GM12878 (cell line): ENCODE measurements at regions not wholly inside any gene's neighbourhood (a gene's known extent, or its start where the extent isn't known, plus 50 kb on each side); places are given as distances from the start of the nearest gene placed in this dataset.

Experiments
- ATAC-seq: fragments of 200-7000 bp; cut with Tn5 transposase; 3 replicates; pipeline ENCODE4 v1.9.1; 2020; ENCODE audit warnings: mild to moderate bottlenecking, moderate library complexity
- BruUV-seq: library from RNA; stranded (reverse); fragments of 400-500 nt; replicated peaks from 2 replicates; lab custom pipeline; 2021; lab: Mats Ljungman, UMichigan
- CTCF ChIA-PET: fragments of 300-600 bp; sonication (Branson Sonifier 250); formaldehyde crosslinking; extraction: SDS; loops from one replicate; lab custom pipeline; 2021; ENCODE audit warnings: inconsistent platforms; lab: Yijun Ruan, JAX
- POLR2A ChIA-PET: fragments of 350-600 bp; formaldehyde crosslinking; extraction: SDS; loops from one replicate; lab custom pipeline; 2021; ENCODE audit warnings: inconsistent platforms; lab: Charles Lee
- RAD21 ChIA-PET: fragments of 300-600 bp; sonication (Branson Sonifier 250); formaldehyde crosslinking; loops from one replicate; lab custom pipeline; 2023; ENCODE audit warnings: antibody characterized with exemption; ENCODE audit not compliant: unreplicated experiment; lab: Charles Lee
- SMC1A ChIA-PET: fragments of 300-600 bp; sonication (Branson Sonifier 250); formaldehyde crosslinking; loops from one replicate; lab custom pipeline; 2023; ENCODE audit not compliant: unreplicated experiment, uncharacterized antibody; lab: Charles Lee
- DNase-seq: peaks from one replicate; pipeline ENCODE4 v3.0.0-alpha.2; 2011; ENCODE audit warnings: low read depth, low spot score
- FAIRE-seq: peaks from 3 replicates; lab custom pipeline; 2011; peaks lifted over from hg19 to GRCh38; lab: Jason Lieb, UNC
- H2AFZ ChIP-seq: 2 replicates; pipeline ENCODE4 v1.6.0; 2011; ENCODE audit warnings: low read depth, low read length, control low read depth; ENCODE audit not compliant: control insufficient read depth
- H3K27ac ChIP-seq: 2 replicates; pipeline ENCODE4 v1.5.1; 2011; ENCODE audit warnings: control low read depth; ENCODE audit not compliant: control insufficient read depth, insufficient read depth
- H3K27me3 ChIP-seq, 2 experiments: replicated peaks in 1 of 2; 2 replicates each; pipeline versions ENCODE4 v1.6.0 to v1.6.1; 2011; ENCODE audit warnings: low read length in 1 of 2; ENCODE audit not compliant: control insufficient read depth in 2 of 2, insufficient read depth in 2 of 2
- H3K36me3 ChIP-seq, 2 experiments: 2 replicates each; pipeline ENCODE4 v1.5.1; 2011; ENCODE audit warnings: low read length in 1 of 2; ENCODE audit not compliant: control insufficient read depth in 2 of 2, insufficient read depth in 2 of 2
- H3K4me1 ChIP-seq: 2 replicates; pipeline ENCODE4 v1.6.1; 2011; ENCODE audit warnings: mild to moderate bottlenecking, low read length, moderate library complexity, mixed read lengths; ENCODE audit not compliant: control insufficient read depth, insufficient read depth
- H3K4me2 ChIP-seq: 2 replicates; pipeline ENCODE4 v1.6.0; 2011; ENCODE audit warnings: control low read depth; ENCODE audit not compliant: control insufficient read depth, insufficient read depth
- H3K4me3 ChIP-seq: fragments of 200-600 bp; sonication (generic); 2 replicates; pipeline ENCODE4 v1.5.1; 2016
- H3K79me2 ChIP-seq: 2 replicates; pipeline ENCODE4 v1.6.0; 2011; ENCODE audit warnings: low read length; ENCODE audit not compliant: control insufficient read depth, insufficient read depth
- H3K9ac ChIP-seq: 2 replicates; pipeline ENCODE4 v1.8.0; 2011; ENCODE audit warnings: low read length, control low read depth, mixed read lengths; ENCODE audit not compliant: control insufficient read depth, insufficient read depth
- H3K9me3 ChIP-seq: replicated peaks from 3 replicates; pipeline ENCODE4 v1.5.1; 2011; ENCODE audit warnings: mild to moderate bottlenecking, low read length; ENCODE audit not compliant: control insufficient read depth, insufficient read depth
- H4K20me1 ChIP-seq: 2 replicates; pipeline ENCODE4 v1.6.0; 2011; ENCODE audit not compliant: control insufficient read depth, insufficient read depth
- CUX1 ChIP-seq: IDR thresholded peaks from 2 replicates; pipeline ENCODE4 v1.6.1; 2012; ENCODE audit warnings: improper control_type of control experiment, low read depth, low read length; ENCODE audit not compliant: insufficient replicate concordance
- ELK1 ChIP-seq: IDR thresholded peaks from 2 replicates; pipeline ENCODE4 v1.6.1; 2012; ENCODE audit warnings: low read depth, low read length, improper control_type of control experiment
- HDAC2 ChIP-seq: fragments of 200-600 bp; sonication (generic); IDR thresholded peaks from 2 replicates; pipeline ENCODE4 v1.6.1; 2017
- IKZF2 ChIP-seq, 2 experiments: fragments of 450-650 bp; IDR thresholded peaks; 2 replicates each; pipeline ENCODE4 v1.6.1; 2017; ENCODE audit warnings: mild to moderate bottlenecking in 2 of 2, moderate library complexity in 2 of 2
- LARP7 ChIP-seq: fragments of 450-650 bp; IDR thresholded peaks from 2 replicates; pipeline ENCODE4 v1.6.1; 2017; ENCODE audit warnings: mild to moderate bottlenecking
- MTA3 ChIP-seq: IDR thresholded peaks from 2 replicates; pipeline ENCODE4 v1.6.1; 2012; ENCODE audit warnings: low read length, inconsistent platforms, borderline replicate concordance
- MXI1 ChIP-seq: fragments of 150-350 bp; IDR thresholded peaks from 2 replicates; pipeline ENCODE4 v1.6.1; 2011; ENCODE audit warnings: low read depth, mild to moderate bottlenecking, inconsistent platforms, low read length, improper control_type of control experiment
- NFXL1 ChIP-seq: fragments of 450-650 bp; IDR thresholded peaks from 2 replicates; pipeline ENCODE4 v1.6.1; 2017; ENCODE audit warnings: antibody characterized with exemption, mild to moderate bottlenecking, borderline replicate concordance
- ZNF274 ChIP-seq: IDR thresholded peaks from one replicate; pipeline ENCODE4 v1.8.0; 2011; ENCODE audit not compliant: insufficient read length, insufficient read depth
- WGBS: methylation state at CpG from one replicate; pipeline ENCODE4 v1.1.6; 2016; ENCODE audit warnings: low lambda C conversion rate; ENCODE audit not compliant: insufficient replicate concordance, insufficient coverage; ENCODE audit errors: missing lambda C conversion rate; 5-methylcytosine and 5-hydroxymethylcytosine counted together
- in situ Hi-C: fragments of 300-500 bp; cut with MboI; formaldehyde crosslinking; loops from 9 replicates; pipeline ENCODE4 v1.14.3; 2018; ENCODE audit warnings: mixed read lengths
- intact Hi-C: fragments of 100-400 bp; cut with micrococcal nuclease; formaldehyde crosslinking; loops from one replicate; pipeline ENCODE4 v1.14.2; 2022; ENCODE audit not compliant: unreplicated experiment

GRCh38 chr17:34869641-34870040, 91.6 kb downstream of the CCT6B start (continued):
- TF ChIP-seq MXI1 (no peak), NFXL1 (no peak), LARP7 (no peak), ZNF274 (no peak)

GRCh38 chr17:34865716-34866115, 95.5 kb downstream of the CCT6B start:
- no peak overlapping the region for H3K9ac ChIP-seq
- H3K36me3 ChIP-seq, result no peaks in the 10 kb centered on the region
- ChIA-PET POLR2A (no interaction called here), RAD21 (no interaction called here), CTCF (no interaction called here), SMC1A (no interaction called here)
- FAIRE-seq (no peak), DNase-seq (no peak), ATAC-seq (no peak)
- no peaks in the 10 kb centered on the region for H3K4me1 ChIP-seq
- in situ Hi-C loops, result no loop called here
- no peaks in the 10 kb centered on the region for H4K20me1 ChIP-seq
- no peaks in the 10 kb centered on the region for H3K79me2 ChIP-seq
- no peak overlapping the region for H3K27ac ChIP-seq
- H3K27me3 ChIP-seq, result peaks cover 0 to 2% of the 10 kb centered on the region in 2 experiments; a peak in 1 of 4 replicates
- H3K4me3 ChIP-seq, result no peak overlapping the region
- H2AFZ ChIP-seq, result no peak overlapping the region
- TF ChIP-seq MTA3 (no peak), CUX1 (no peak), HDAC2 (no peak), IKZF2 (IDR thresholded peaks at IDR 0.05) (no peak), ELK1 (no peak)
- intact Hi-C loops, result no loop called here
- no TSS peak for BruUV-seq
- H3K4me2 ChIP-seq, result no peak overlapping the region
- no peaks in the 10 kb centered on the region for H3K9me3 ChIP-seq
- WGBS, result 52% methylated on average over 6 of the region's 6 CpGs
